Esophagus squamous epithelium (tissue), 4 donors: ENCODE measurements at regions not wholly inside any gene's neighbourhood (a gene's known extent, or its start where the extent isn't known, plus 50 kb on each side); places are given as distances from the start of the nearest gene placed in this dataset.

Source experiments
- POLR2A ChIP-seq, 4 donors: fragments of 450-650 bp; IDR thresholded peaks; one replicate each; pipeline ENCODE4 v1.6.1; 2017; ENCODE audit warnings: antibody characterized with exemption in 4 of 4, mild to moderate bottlenecking in 4 of 4, moderate library complexity in 3 of 4
- TF ChIP-seq, protein P1 (sequence below), 6 experiments: fragments of 450-650 bp in 4 of 6; fragments of 200-600 bp in 2 of 6; sonication (generic) in 2 of 6; IDR thresholded peaks; one replicate each; pipeline ENCODE4 v1.5.1; 2016 to 2019; ENCODE audit warnings: antibody characterized with exemption in 6 of 6, mild to moderate bottlenecking in 4 of 6, moderate library complexity in 4 of 6

DNA sequence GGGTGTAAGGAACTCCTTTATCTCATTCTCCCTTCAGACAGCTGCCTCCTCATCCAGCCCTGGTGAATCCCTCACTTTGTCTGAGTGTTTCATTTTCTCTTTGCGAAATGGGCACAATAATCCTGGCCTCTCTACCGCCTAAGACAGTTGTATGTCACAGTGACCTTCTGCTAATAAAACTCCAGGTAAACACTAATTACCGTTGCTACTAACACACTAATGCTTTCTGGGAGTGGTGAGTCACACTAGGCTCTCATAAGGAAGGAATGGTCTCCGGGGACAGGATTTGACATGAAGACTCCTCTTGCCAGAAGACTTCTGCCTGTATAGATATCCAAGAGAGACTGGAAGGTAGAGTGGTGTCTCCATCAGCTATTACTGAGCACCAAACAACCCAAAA, 71.7 kb upstream of the SNRK start:
- TF ChIP-seq, protein P1, sequence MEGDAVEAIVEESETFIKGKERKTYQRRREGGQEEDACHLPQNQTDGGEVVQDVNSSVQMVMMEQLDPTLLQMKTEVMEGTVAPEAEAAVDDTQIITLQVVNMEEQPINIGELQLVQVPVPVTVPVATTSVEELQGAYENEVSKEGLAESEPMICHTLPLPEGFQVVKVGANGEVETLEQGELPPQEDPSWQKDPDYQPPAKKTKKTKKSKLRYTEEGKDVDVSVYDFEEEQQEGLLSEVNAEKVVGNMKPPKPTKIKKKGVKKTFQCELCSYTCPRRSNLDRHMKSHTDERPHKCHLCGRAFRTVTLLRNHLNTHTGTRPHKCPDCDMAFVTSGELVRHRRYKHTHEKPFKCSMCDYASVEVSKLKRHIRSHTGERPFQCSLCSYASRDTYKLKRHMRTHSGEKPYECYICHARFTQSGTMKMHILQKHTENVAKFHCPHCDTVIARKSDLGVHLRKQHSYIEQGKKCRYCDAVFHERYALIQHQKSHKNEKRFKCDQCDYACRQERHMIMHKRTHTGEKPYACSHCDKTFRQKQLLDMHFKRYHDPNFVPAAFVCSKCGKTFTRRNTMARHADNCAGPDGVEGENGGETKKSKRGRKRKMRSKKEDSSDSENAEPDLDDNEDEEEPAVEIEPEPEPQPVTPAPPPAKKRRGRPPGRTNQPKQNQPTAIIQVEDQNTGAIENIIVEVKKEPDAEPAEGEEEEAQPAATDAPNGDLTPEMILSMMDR (IDR thresholded peaks at IDR 0.05), result no peak
- TF ChIP-seq POLR2A (IDR thresholded peaks at IDR 0.05), result no peak
